GM12865 (cell line): ENCODE measurements at regions not wholly inside any gene's neighbourhood (a gene's known extent, or its start where the extent isn't known, plus 50 kb on each side); places are given as distances from the start of the nearest gene placed in this dataset.

Experiments
- DNase-seq: peaks from one replicate; pipeline ENCODE4 v3.0.0; 2010; ENCODE audit warnings: low read depth
- H3K4me3 ChIP-seq: 2 replicates; pipeline ENCODE4 v1.5.1; 2011; ENCODE audit warnings: mild to moderate bottlenecking, low read depth, low read length, control low read depth
- CTCF ChIP-seq: IDR thresholded peaks from 2 replicates; pipeline ENCODE4 v1.5.1; 2011; ENCODE audit warnings: low read length, control low read depth, low read depth, inconsistent platforms; ENCODE audit not compliant: insufficient read depth; ENCODE audit errors: missing control alignments

- no peak for TF ChIP-seq CTCF
- H3K4me3 ChIP-seq, result no peak overlapping the region
- no peak for DNase-seq
These were observed 98.3 kb upstream of the CHL1 start for GRCh38 chr3:98259-98654.

- DNase-seq, result no peak
- no peak for TF ChIP-seq CTCF
- H3K4me3 ChIP-seq, result no peak overlapping the region
These were observed 97.1 kb upstream of the CHL1 start for GRCh38 chr3:99506-99905.

- TF ChIP-seq CTCF, result no peak
- no peak overlapping the region for H3K4me3 ChIP-seq
- DNase-seq, result no peak
These were observed 94.1 kb upstream of the CHL1 start for GRCh38 chr3:102484-102883.

GRCh38 chr3:103991-104390 lies 92.6 kb upstream of the CHL1 start:
- H3K4me3 ChIP-seq, result no peak overlapping the region
- no peak for TF ChIP-seq CTCF
- DNase-seq, result no peak

- TF ChIP-seq CTCF, result no peak
- no peak overlapping the region for H3K4me3 ChIP-seq
- DNase-seq, result no peak
These were observed 91.0 kb upstream of the CHL1 start for GRCh38 chr3:105585-105984.

- no peak for DNase-seq
- no peak overlapping the region for H3K4me3 ChIP-seq
These were observed 89.9 kb upstream of the CHL1 start for GRCh38 chr3:106619-107018.

More at GRCh38 chr3:106619-107018, 89.9 kb upstream of the CHL1 start:
- TF ChIP-seq CTCF, result no peak
